Prostate gland (tissue), 2 donors: ENCODE measurements at regions not wholly inside any gene's neighbourhood (a gene's known extent, or its start where the extent isn't known, plus 50 kb on each side); places are given as distances from the start of the nearest gene placed in this dataset.

Experiments used
- DNase-seq: peaks from one replicate; pipeline ENCODE4 v3.0.0-alpha.2; 2019; ENCODE audit warnings: low spot score
- H3K27ac ChIP-seq, 2 donors: fragments of 200-600 bp; sonication (generic); 2 replicates each; pipeline ENCODE4 v1.5.1; 2017 to 2019
- H3K27me3 ChIP-seq: fragments of 200-600 bp; sonication (generic); replicated peaks from 2 replicates; pipeline ENCODE4 v1.5.1; 2019; ENCODE audit not compliant: insufficient read depth
- H3K36me3 ChIP-seq, 2 donors: fragments of 200-600 bp; sonication (generic); 1 replicate in 1 of 2; 2 replicates in 1 of 2; pipeline versions ENCODE4 v1.5.1 to v1.8.1; 2017 to 2019
- H3K4me1 ChIP-seq: fragments of 200-600 bp; sonication (generic); replicated peaks from 2 replicates; pipeline ENCODE4 v1.5.1; 2019
- H3K4me3 ChIP-seq, 2 donors: fragments of 200-600 bp; sonication (generic); 2 replicates each; pipeline ENCODE4 v1.5.1; 2017 to 2019
- H3K9me3 ChIP-seq: fragments of 200-600 bp; sonication (generic); 2 replicates; pipeline ENCODE4 v1.5.1; 2017
- POLR2A ChIP-seq: fragments of 450-650 bp; IDR thresholded peaks from one replicate; pipeline ENCODE4 v1.6.1; 2016; ENCODE audit warnings: antibody characterized with exemption, mild to moderate bottlenecking
- POLR2AphosphoS5 ChIP-seq: sonication (generic); formaldehyde crosslinking; IDR thresholded peaks from one replicate; pipeline ENCODE4 v1.6.1; 2017; ENCODE audit warnings: antibody characterized with exemption
- WGBS: methylation state at CpG from one replicate; pipeline ENCODE4 v1.1.5; 2018; 5-methylcytosine and 5-hydroxymethylcytosine counted together
- intact Hi-C: fragments of 100-400 bp; cut with DNase I; formaldehyde crosslinking; loops from one replicate; pipeline ENCODE4 v1.14.2; 2022
- TF ChIP-seq, protein P1 (sequence below), 4 experiments: fragments of 200-600 bp in 2 of 4; fragments of 450-650 bp in 2 of 4; sonication (generic) in 2 of 4; IDR thresholded peaks; 1 replicate in 3 of 4; 2 replicates in 1 of 4; pipeline ENCODE4 v1.5.1; 2016 to 2019; ENCODE audit warnings: antibody characterized with exemption in 4 of 4, mild to moderate bottlenecking in 2 of 4, moderate library complexity in 2 of 4

GRCh38 chr14:80446356-80446755, 235.1 kb upstream of the DIO2 start:
- Histone ChIP-seq H3K27me3 (no peaks in the 10 kb centered on the region), H3K9me3 (no peaks in the 10 kb centered on the region), H3K36me3 (no peaks in the 10 kb centered on the region), H3K27ac (no peak overlapping the region), H3K4me1 (no peaks in the 10 kb centered on the region), H3K4me3 (no peak overlapping the region)
- TF ChIP-seq POLR2A (no peak), POLR2AphosphoS5 (no peak)
- TF ChIP-seq, protein P1, sequence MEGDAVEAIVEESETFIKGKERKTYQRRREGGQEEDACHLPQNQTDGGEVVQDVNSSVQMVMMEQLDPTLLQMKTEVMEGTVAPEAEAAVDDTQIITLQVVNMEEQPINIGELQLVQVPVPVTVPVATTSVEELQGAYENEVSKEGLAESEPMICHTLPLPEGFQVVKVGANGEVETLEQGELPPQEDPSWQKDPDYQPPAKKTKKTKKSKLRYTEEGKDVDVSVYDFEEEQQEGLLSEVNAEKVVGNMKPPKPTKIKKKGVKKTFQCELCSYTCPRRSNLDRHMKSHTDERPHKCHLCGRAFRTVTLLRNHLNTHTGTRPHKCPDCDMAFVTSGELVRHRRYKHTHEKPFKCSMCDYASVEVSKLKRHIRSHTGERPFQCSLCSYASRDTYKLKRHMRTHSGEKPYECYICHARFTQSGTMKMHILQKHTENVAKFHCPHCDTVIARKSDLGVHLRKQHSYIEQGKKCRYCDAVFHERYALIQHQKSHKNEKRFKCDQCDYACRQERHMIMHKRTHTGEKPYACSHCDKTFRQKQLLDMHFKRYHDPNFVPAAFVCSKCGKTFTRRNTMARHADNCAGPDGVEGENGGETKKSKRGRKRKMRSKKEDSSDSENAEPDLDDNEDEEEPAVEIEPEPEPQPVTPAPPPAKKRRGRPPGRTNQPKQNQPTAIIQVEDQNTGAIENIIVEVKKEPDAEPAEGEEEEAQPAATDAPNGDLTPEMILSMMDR (IDR thresholded peaks at IDR 0.05) = no peak
- DNase-seq = no peak
- intact Hi-C loops = no loop called here

DNA sequence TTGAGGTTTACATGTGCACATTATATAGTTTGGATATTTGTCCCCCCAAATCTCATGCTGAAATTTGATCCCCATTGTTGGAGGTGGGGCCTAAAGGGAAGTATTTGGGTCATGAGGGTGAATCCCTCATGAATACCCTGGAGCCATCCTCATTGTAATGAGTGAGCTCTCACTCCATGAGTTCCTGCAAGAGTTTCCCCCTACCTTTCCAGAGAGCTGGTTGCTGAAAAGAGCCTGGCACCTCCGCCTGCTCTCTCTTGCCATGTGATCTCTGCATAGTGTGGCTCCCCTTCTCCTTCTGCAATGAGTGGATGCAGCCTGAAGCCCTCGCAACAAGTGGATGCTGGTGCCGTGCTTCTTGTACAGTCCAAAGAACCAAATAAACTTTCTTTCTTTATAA, 234.3 kb upstream of the DIO2 start:
- Histone ChIP-seq H3K36me3 (no peaks in the 10 kb centered on the region), H3K4me3 (no peak overlapping the region), H3K9me3 (no peaks in the 10 kb centered on the region), H3K4me1 (no peaks in the 10 kb centered on the region), H3K27ac (no peak overlapping the region), H3K27me3 (no peaks in the 10 kb centered on the region)
- TF ChIP-seq, protein P1 (IDR thresholded peaks at IDR 0.05) = no peak
- no peak for TF ChIP-seq POLR2A
- no peak for TF ChIP-seq POLR2AphosphoS5
- WGBS = 91% methylated on average over 3 of the region's 3 CpGs
- intact Hi-C loops = no loop called here
- no peak for DNase-seq

DNA sequence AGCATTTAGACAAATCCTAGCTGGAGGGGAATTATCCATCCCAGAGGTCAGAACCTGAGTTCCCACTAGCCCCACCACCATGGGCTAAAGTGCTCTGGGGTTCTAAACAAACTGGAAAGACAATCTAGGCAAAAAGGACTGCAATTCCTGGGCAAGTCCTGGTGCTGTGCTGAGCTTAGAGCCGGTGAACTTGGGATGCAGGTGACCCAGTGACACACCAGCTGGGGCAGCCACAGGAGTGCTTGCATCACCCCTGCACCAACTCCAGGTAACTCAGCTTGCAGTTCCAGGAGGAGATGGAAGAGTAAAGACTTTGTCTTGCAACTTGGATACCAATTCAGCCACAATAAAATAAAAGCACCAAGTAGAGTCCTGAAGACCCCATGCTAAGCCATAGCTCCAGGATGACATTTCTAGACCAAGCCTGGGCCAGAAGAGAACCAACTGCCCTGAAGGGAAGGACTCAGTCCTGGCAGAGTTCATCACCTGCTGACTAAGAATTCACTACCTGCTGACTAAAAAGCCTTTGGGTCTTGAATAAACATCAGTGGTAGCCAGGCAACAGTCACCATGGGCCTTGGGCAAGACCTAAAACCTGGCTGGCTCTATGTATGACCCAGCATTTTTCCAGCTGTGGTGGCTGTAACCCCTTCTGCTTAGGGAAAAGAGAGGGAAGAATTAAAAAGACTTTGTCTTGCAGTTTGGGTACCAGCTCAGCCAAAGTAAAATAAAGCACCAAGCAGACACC, 223.4 kb upstream of the DIO2 start:
- no peaks in the 10 kb centered on the region for H3K4me1 ChIP-seq
- H3K27ac ChIP-seq = no peak overlapping the region
- TF ChIP-seq POLR2AphosphoS5 = no peak
- TF ChIP-seq, protein P1 (IDR thresholded peaks at IDR 0.05) = no peak
- TF ChIP-seq POLR2A = no peak
- H3K4me3 ChIP-seq = no peak overlapping the region
- DNase-seq = no peak
- intact Hi-C loops = no loop called here
- no peaks in the 10 kb centered on the region for H3K9me3 ChIP-seq
- no peaks in the 10 kb centered on the region for H3K36me3 ChIP-seq
- 75% methylated on average over 1 of the region's 1 CpG for WGBS
- no peaks in the 10 kb centered on the region for H3K27me3 ChIP-seq

DNA sequence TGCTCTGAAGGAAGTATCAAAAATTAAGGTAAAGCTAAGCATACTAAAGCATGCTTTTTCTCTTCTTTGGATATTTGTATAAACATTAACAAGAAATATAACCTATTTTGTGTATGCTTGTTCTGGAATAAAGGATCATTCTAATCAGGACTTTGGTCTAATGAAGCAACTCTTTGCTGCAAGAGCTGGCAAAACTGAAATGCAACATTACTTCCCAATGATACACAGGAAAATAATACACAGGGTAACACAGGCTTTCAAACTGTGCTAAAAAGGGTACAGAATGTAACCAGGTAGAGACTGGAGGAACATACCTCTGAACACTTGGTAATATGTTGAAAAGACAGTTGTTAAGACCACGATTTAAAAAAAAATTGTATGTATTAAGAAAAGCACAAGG, 222.5 kb upstream of the DIO2 start:
- DNase-seq = no peak
- H3K27ac ChIP-seq = no peak overlapping the region
- H3K4me3 ChIP-seq = no peak overlapping the region
- H3K9me3 ChIP-seq = no peaks in the 10 kb centered on the region
- H3K4me1 ChIP-seq = no peaks in the 10 kb centered on the region
- intact Hi-C loops = no loop called here
- H3K27me3 ChIP-seq = no peaks in the 10 kb centered on the region
- WGBS = 93% methylated on average over 1 of the region's 1 CpG
- TF ChIP-seq, protein P1 (IDR thresholded peaks at IDR 0.05) = no peak
- TF ChIP-seq POLR2AphosphoS5 (no peak), POLR2A (no peak)
- no peaks in the 10 kb centered on the region for H3K36me3 ChIP-seq

GRCh38 chr14:80428671-80429070, 217.4 kb upstream of the DIO2 start:
- no peaks in the 10 kb centered on the region for H3K36me3 ChIP-seq
- 34% methylated on average over 2 of the region's 2 CpGs for whole genome bisulfite sequencing
- no peak overlapping the region for H3K4me3 ChIP-seq
- no peaks in the 10 kb centered on the region for H3K9me3 ChIP-seq
- no peak for TF ChIP-seq POLR2A
- no peak for TF ChIP-seq POLR2AphosphoS5
- TF ChIP-seq, protein P1 (IDR thresholded peaks at IDR 0.05) = no peak
- no peaks in the 10 kb centered on the region for H3K4me1 ChIP-seq
- no peaks in the 10 kb centered on the region for H3K27me3 ChIP-seq
- DNase-seq = no peak
- H3K27ac ChIP-seq = no peak overlapping the region
- intact Hi-C loops = no loop called here
